Gastroesophageal sphincter (tissue), 4 donors: ENCODE measurements at regions not wholly inside any gene's neighbourhood (a gene's known extent, or its start where the extent isn't known, plus 50 kb on each side); places are given as distances from the start of the nearest gene placed in this dataset.

Experiments
- ATAC-seq: fragments of 150-250 bp; one replicate; pipeline ENCODE4 v1.9.1; 2016; ENCODE audit warnings: mild to moderate bottlenecking, moderate library complexity
- H3K27ac ChIP-seq, 4 donors: fragments of 200-600 bp; sonication (generic) in 3 of 4; 1 replicate in 3 of 4; 2 replicates in 1 of 4; pipeline ENCODE4 v1.5.1; 2016 to 2019
- H3K27me3 ChIP-seq: fragments of 200-600 bp; sonication (generic); one replicate; pipeline ENCODE4 v1.5.1; 2019
- H3K36me3 ChIP-seq, 2 donors: fragments of 200-600 bp; sonication (generic); one replicate each; pipeline ENCODE4 v1.5.1; 2019; ENCODE audit warnings: control low read depth in 1 of 2
- H3K4me1 ChIP-seq, 3 donors: fragments of 200-600 bp; sonication (generic); 1 replicate in 2 of 3; 2 replicates in 1 of 3; pipeline ENCODE4 v1.5.1; 2016 to 2019; ENCODE audit warnings: control low read depth in 2 of 3
- H3K4me3 ChIP-seq, 2 donors: fragments of 200-600 bp; sonication (generic); one replicate each; pipeline ENCODE4 v1.5.1; 2019; ENCODE audit warnings: mild to moderate bottlenecking in 1 of 2, moderate library complexity in 1 of 2
- H3K9me3 ChIP-seq, 3 donors: fragments of 200-600 bp; sonication (generic); one replicate each; pipeline ENCODE4 v1.5.1; 2017 to 2019; ENCODE audit warnings: control low read depth in 2 of 3
- CTCF ChIP-seq, 4 experiments: fragments of 200-600 bp in 2 of 4; fragments of 450-650 bp in 2 of 4; sonication (generic) in 1 of 4; IDR thresholded peaks; one replicate each; pipeline ENCODE4 v1.5.1; 2017 to 2019; ENCODE audit warnings: antibody characterized with exemption in 4 of 4, mild to moderate bottlenecking in 2 of 4, moderate library complexity in 2 of 4
- EP300 ChIP-seq: sonication (generic); formaldehyde crosslinking; IDR thresholded peaks from one replicate; pipeline ENCODE4 v1.6.1; 2017; ENCODE audit warnings: antibody characterized with exemption, mild to moderate bottlenecking
- POLR2A ChIP-seq, 2 donors: fragments of 450-650 bp; IDR thresholded peaks; one replicate each; pipeline ENCODE4 v1.6.1; 2017; ENCODE audit warnings: antibody characterized with exemption in 2 of 2, mild to moderate bottlenecking in 2 of 2, moderate library complexity in 1 of 2
- POLR2AphosphoS5 ChIP-seq: sonication (generic); formaldehyde crosslinking; IDR thresholded peaks from one replicate; pipeline ENCODE4 v1.6.1; 2017; ENCODE audit warnings: antibody characterized with exemption
- WGBS, 2 donors: methylation state at CpG; one replicate each; pipeline ENCODE4 v1.1.5; 2018; ENCODE audit warnings: low coverage in 1 of 2; 5-methylcytosine and 5-hydroxymethylcytosine counted together

GRCh38 chr5:29002481-29002880 is 1964.1 kb upstream of the CDH9 start:
- no peak overlapping the region for H3K27ac ChIP-seq
- no peaks in the 10 kb centered on the region for H3K9me3 ChIP-seq
- no peak overlapping the region for H3K4me3 ChIP-seq
- H3K36me3 ChIP-seq = no peaks in the 10 kb centered on the region
- no peaks in the 10 kb centered on the region for H3K4me1 ChIP-seq
- WGBS, 2 donors = 45 to 70% methylated on average over 2 to 6 of the region's 6 CpGs
- no peak for ATAC-seq
- H3K27me3 ChIP-seq = no peaks in the 10 kb centered on the region
- TF ChIP-seq CTCF (IDR thresholded peaks at IDR 0.05) (no peak), POLR2AphosphoS5 (no peak), EP300 (no peak)

- WGBS, 2 donors = 78 to 85% methylated on average over 3 of the region's 3 CpGs
- no peaks in the 10 kb centered on the region for H3K9me3 ChIP-seq
- no peaks in the 10 kb centered on the region for H3K36me3 ChIP-seq
- no peak for TF ChIP-seq EP300
- no peak for TF ChIP-seq POLR2AphosphoS5
- TF ChIP-seq POLR2A (IDR thresholded peaks at IDR 0.05) = no peak
- TF ChIP-seq CTCF (IDR thresholded peaks at IDR 0.05) = no peak
- H3K4me1 ChIP-seq = no peaks in the 10 kb centered on the region
- H3K27ac ChIP-seq = no peak overlapping the region
- no peak for ATAC-seq
- H3K4me3 ChIP-seq = no peak overlapping the region
- H3K27me3 ChIP-seq = no peaks in the 10 kb centered on the region
Observed at GRCh38 chr5:29001666-29002065, 1963.3 kb upstream of the CDH9 start.

- whole genome bisulfite sequencing, 2 donors = 68 to 85% methylated on average over 2 of the region's 2 CpGs
Observed at GRCh38 chr5:28984639-28985038, 1946.3 kb upstream of the CDH9 start.

GRCh38 chr5:28975508-28975907 is 1937.1 kb upstream of the CDH9 start:
- Histone ChIP-seq H3K4me1 (no peaks in the 10 kb centered on the region), H3K27me3 (no peaks in the 10 kb centered on the region), H3K9me3 (peaks cover 0 to 18% (median 0%) of the 10 kb centered on the region in 3 donors), H3K27ac (no peak overlapping the region), H3K4me3 (no peak overlapping the region), H3K36me3 (no peaks in the 10 kb centered on the region)
- ATAC-seq = no peak
- 85 to 87% methylated on average over 2 of the region's 2 CpGs for WGBS, 2 donors
- TF ChIP-seq EP300 = no peak
- TF ChIP-seq POLR2A (IDR thresholded peaks at IDR 0.05) = no peak
- no peak for TF ChIP-seq CTCF (IDR thresholded peaks at IDR 0.05)
- TF ChIP-seq POLR2AphosphoS5 = no peak

More at GRCh38 chr5:28984639-28985038, 1946.3 kb upstream of the CDH9 start:
- peaks cover 0 to 24% (median 0%) of the 10 kb centered on the region in 3 donors for H3K9me3 ChIP-seq
- H3K27me3 ChIP-seq = no peaks in the 10 kb centered on the region
- TF ChIP-seq POLR2AphosphoS5 (no peak), POLR2A (IDR thresholded peaks at IDR 0.05) (no peak), EP300 (no peak), CTCF (IDR thresholded peaks at IDR 0.05) (no peak)
- no peak overlapping the region for H3K27ac ChIP-seq
- no peak for ATAC-seq
- H3K4me3 ChIP-seq = no peak overlapping the region
- H3K4me1 ChIP-seq = no peaks in the 10 kb centered on the region
- no peaks in the 10 kb centered on the region for H3K36me3 ChIP-seq

- ATAC-seq = no peak
- WGBS, 2 donors = 100% methylated on average over 1 of the region's 3 CpGs; no CpG with 5 or more reads in 1 of the 2 donors
- Histone ChIP-seq H3K4me1 (no peaks in the 10 kb centered on the region), H3K36me3 (no peaks in the 10 kb centered on the region), H3K27me3 (no peaks in the 10 kb centered on the region), H3K27ac (no peak overlapping the region), H3K4me3 (no peak overlapping the region), H3K9me3 (peaks cover 0 to 4% (median 0%) of the 10 kb centered on the region in 3 donors)
- TF ChIP-seq POLR2AphosphoS5 (no peak), POLR2A (IDR thresholded peaks at IDR 0.05) (no peak), EP300 (no peak), CTCF (IDR thresholded peaks at IDR 0.05) (no peak)
Observed at GRCh38 chr5:28967848-28968247, 1929.5 kb upstream of the CDH9 start.
